Memory B cell (primary cell): ENCODE measurements at regions not wholly inside any gene's neighbourhood (a gene's known extent, or its start where the extent isn't known, plus 50 kb on each side); places are given as distances from the start of the nearest gene placed in this dataset.

Experiments used
- ATAC-seq: fragments of 150-1000 bp; cut with Tn5 transposase; 2 replicates; pipeline ENCODE4 v1.10.0; 2021; ENCODE audit warnings: low read depth, mild to moderate bottlenecking, moderate library complexity
- DNase-seq, 2 donors: peaks; one replicate each; pipeline ENCODE4 v3.0.0; 2022; ENCODE audit warnings: low spot score in 2 of 2
- H3K27ac Mint-ChIP-seq: one replicate; pipeline ENCODE4 v1.8.0; 2022; ENCODE audit warnings: mild to moderate bottlenecking, moderate library complexity, mixed read lengths
- H3K27me3 Mint-ChIP-seq: one replicate; pipeline ENCODE4 v1.8.0; 2022; ENCODE audit warnings: mixed read lengths
- H3K36me3 Mint-ChIP-seq: one replicate; pipeline ENCODE4 v1.8.0; 2022; ENCODE audit warnings: mild to moderate bottlenecking, mixed read lengths
- H3K4me1 Mint-ChIP-seq: one replicate; pipeline ENCODE4 v1.8.0; 2022; ENCODE audit warnings: mixed read lengths
- H3K4me3 Mint-ChIP-seq: one replicate; pipeline ENCODE4 v1.8.0; 2022; ENCODE audit warnings: mild to moderate bottlenecking, moderate library complexity, mixed read lengths
- H3K9me3 Mint-ChIP-seq: one replicate; pipeline ENCODE4 v1.8.0; 2022; ENCODE audit warnings: mixed read lengths

GRCh38 chr4:177596035-177596434, 153.8 kb upstream of the AGA start:
- H3K27ac Mint-ChIP-seq: no peak overlapping the region
- no peak for DNase-seq
- no peak overlapping the region for H3K4me3 Mint-ChIP-seq
- H3K9me3 Mint-ChIP-seq: no peaks in the 10 kb centered on the region
- H3K4me1 Mint-ChIP-seq: no peaks in the 10 kb centered on the region
- no peaks in the 10 kb centered on the region for H3K27me3 Mint-ChIP-seq
- no peaks in the 10 kb centered on the region for H3K36me3 Mint-ChIP-seq
- ATAC-seq: no peak

GRCh38 chr4:177596991-177597390, 154.8 kb upstream of the AGA start:
- H3K27me3 Mint-ChIP-seq: no peaks in the 10 kb centered on the region
- no peaks in the 10 kb centered on the region for H3K36me3 Mint-ChIP-seq
- no peaks in the 10 kb centered on the region for H3K4me1 Mint-ChIP-seq
- no peak for DNase-seq
- H3K9me3 Mint-ChIP-seq: no peaks in the 10 kb centered on the region
- no peak overlapping the region for H3K27ac Mint-ChIP-seq
- ATAC-seq: no peak
- H3K4me3 Mint-ChIP-seq: no peak overlapping the region

- Mint-ChIP-seq H3K4me3 (no peak overlapping the region), H3K27ac (no peak overlapping the region), H3K27me3 (no peaks in the 10 kb centered on the region), H3K9me3 (no peaks in the 10 kb centered on the region), H3K4me1 (no peaks in the 10 kb centered on the region), H3K36me3 (no peaks in the 10 kb centered on the region)
- ATAC-seq (no peak), DNase-seq (no peak)
Observed at GRCh38 chr4:177605252-177605651, 163.0 kb upstream of the AGA start.

GRCh38 chr4:177607111-177607573, 164.9 kb upstream of the AGA start:
- H3K4me3 Mint-ChIP-seq: no peak overlapping the region
- no peak for DNase-seq
- no peaks in the 10 kb centered on the region for H3K4me1 Mint-ChIP-seq
- no peak overlapping the region for H3K27ac Mint-ChIP-seq
- H3K36me3 Mint-ChIP-seq: no peaks in the 10 kb centered on the region
- no peak for ATAC-seq
- no peaks in the 10 kb centered on the region for H3K9me3 Mint-ChIP-seq
- H3K27me3 Mint-ChIP-seq: no peaks in the 10 kb centered on the region

- H3K9me3 Mint-ChIP-seq: no peaks in the 10 kb centered on the region
Observed at GRCh38 chr4:177611974-177612664, 169.9 kb upstream of the AGA start.

GRCh38 chr4:177612684-177613083, 170.4 kb upstream of the AGA start:
- H3K27me3 Mint-ChIP-seq: peaks cover 1% of the 10 kb centered on the region
- H3K36me3 Mint-ChIP-seq: no peaks in the 10 kb centered on the region
- H3K4me1 Mint-ChIP-seq: no peaks in the 10 kb centered on the region
- ATAC-seq: no peak
- H3K9me3 Mint-ChIP-seq: no peaks in the 10 kb centered on the region
- no peak overlapping the region for H3K4me3 Mint-ChIP-seq
- no peak for DNase-seq
- H3K27ac Mint-ChIP-seq: no peak overlapping the region

More at GRCh38 chr4:177611974-177612664, 169.9 kb upstream of the AGA start:
- ATAC-seq (no peak), DNase-seq (no peak)
- Mint-ChIP-seq H3K4me3 (no peak overlapping the region), H3K27ac (no peak overlapping the region), H3K4me1 (no peaks in the 10 kb centered on the region), H3K36me3 (no peaks in the 10 kb centered on the region), H3K27me3 (peaks cover 1% of the 10 kb centered on the region)

GRCh38 chr4:177632481-177632880, 190.2 kb upstream of the AGA start:
- no peak for DNase-seq
- H3K4me3 Mint-ChIP-seq: no peak overlapping the region
- H3K27ac Mint-ChIP-seq: no peak overlapping the region
- ATAC-seq: no peak
- H3K4me1 Mint-ChIP-seq: no peaks in the 10 kb centered on the region
- H3K27me3 Mint-ChIP-seq: no peaks in the 10 kb centered on the region
- peaks cover 2% of the 10 kb centered on the region for H3K9me3 Mint-ChIP-seq
- H3K36me3 Mint-ChIP-seq: peaks cover 2% of the 10 kb centered on the region

- DNase-seq (no peak), ATAC-seq (no peak)
- Mint-ChIP-seq H3K4me3 (no peak overlapping the region), H3K36me3 (peaks cover 2% of the 10 kb centered on the region), H3K4me1 (no peaks in the 10 kb centered on the region), H3K27me3 (no peaks in the 10 kb centered on the region), H3K27ac (no peak overlapping the region), H3K9me3 (peaks cover 2% of the 10 kb centered on the region)
Observed at GRCh38 chr4:177638871-177639270, 196.6 kb upstream of the AGA start.

GRCh38 chr4:177640864-177641263, 198.6 kb upstream of the AGA start:
- Mint-ChIP-seq H3K36me3 (peaks cover 2% of the 10 kb centered on the region), H3K27ac (no peak overlapping the region), H3K9me3 (peaks cover 2% of the 10 kb centered on the region), H3K4me1 (no peaks in the 10 kb centered on the region), H3K4me3 (no peak overlapping the region), H3K27me3 (no peaks in the 10 kb centered on the region)
- no peak for ATAC-seq
- no peak for DNase-seq

GRCh38 chr4:177660223-177660622, 218.0 kb upstream of the AGA start:
- no peak for DNase-seq
- peaks cover 16% of the 10 kb centered on the region for H3K9me3 Mint-ChIP-seq

GRCh38 chr4:177667687-177668086, 225.4 kb upstream of the AGA start:
- no peak for DNase-seq

More at GRCh38 chr4:177660223-177660622, 218.0 kb upstream of the AGA start:
- H3K27ac Mint-ChIP-seq: no peak overlapping the region
- H3K36me3 Mint-ChIP-seq: no peaks in the 10 kb centered on the region
- no peak for ATAC-seq
- H3K4me1 Mint-ChIP-seq: no peaks in the 10 kb centered on the region
- no peaks in the 10 kb centered on the region for H3K27me3 Mint-ChIP-seq
- no peak overlapping the region for H3K4me3 Mint-ChIP-seq

GRCh38 chr4:177671387-177671786, 229.2 kb upstream of the AGA start:
- no peak overlapping the region for H3K4me3 Mint-ChIP-seq
- no peak overlapping the region for H3K27ac Mint-ChIP-seq
- H3K4me1 Mint-ChIP-seq: no peaks in the 10 kb centered on the region
- H3K27me3 Mint-ChIP-seq: no peaks in the 10 kb centered on the region
- ATAC-seq (no peak), DNase-seq (no peak)
- H3K36me3 Mint-ChIP-seq: no peaks in the 10 kb centered on the region
- H3K9me3 Mint-ChIP-seq: no peaks in the 10 kb centered on the region

More at GRCh38 chr4:177667687-177668086, 225.4 kb upstream of the AGA start:
- Mint-ChIP-seq H3K9me3 (no peaks in the 10 kb centered on the region), H3K27me3 (no peaks in the 10 kb centered on the region), H3K4me1 (no peaks in the 10 kb centered on the region), H3K4me3 (no peak overlapping the region), H3K27ac (no peak overlapping the region), H3K36me3 (no peaks in the 10 kb centered on the region)
- no peak for ATAC-seq

- Mint-ChIP-seq H3K4me1 (no peaks in the 10 kb centered on the region), H3K27me3 (no peaks in the 10 kb centered on the region), H3K27ac (no peak overlapping the region), H3K4me3 (no peak overlapping the region), H3K36me3 (no peaks in the 10 kb centered on the region), H3K9me3 (no peaks in the 10 kb centered on the region)
- DNase-seq (no peak), ATAC-seq (no peak)
Observed at GRCh38 chr4:177671845-177672244, 229.6 kb upstream of the AGA start.

GRCh38 chr4:177673985-177674489, 231.8 kb upstream of the AGA start:
- no peak overlapping the region for H3K4me3 Mint-ChIP-seq
- no peak for DNase-seq
- peaks cover 2% of the 10 kb centered on the region for H3K9me3 Mint-ChIP-seq
- H3K4me1 Mint-ChIP-seq: no peaks in the 10 kb centered on the region
- no peak overlapping the region for H3K27ac Mint-ChIP-seq
- H3K27me3 Mint-ChIP-seq: no peaks in the 10 kb centered on the region
- H3K36me3 Mint-ChIP-seq: no peaks in the 10 kb centered on the region
- no peak for ATAC-seq

GRCh38 chr4:177680308-177680707, 238.1 kb upstream of the AGA start:
- Mint-ChIP-seq H3K36me3 (no peaks in the 10 kb centered on the region), H3K27me3 (no peaks in the 10 kb centered on the region), H3K27ac (no peak overlapping the region), H3K9me3 (peaks cover 2% of the 10 kb centered on the region), H3K4me3 (no peak overlapping the region), H3K4me1 (no peaks in the 10 kb centered on the region)
- no peak for DNase-seq
- no peak for ATAC-seq
